OCI-LY7 (cell line): ENCODE measurements at regions not wholly inside any gene's neighbourhood (a gene's known extent, or its start where the extent isn't known, plus 50 kb on each side); places are given as distances from the start of the nearest gene placed in this dataset.

Experiments used
- EZH2phosphoT487 ChIP-seq: fragments of 200-600 bp; sonication (generic); IDR thresholded peaks from 2 replicates; pipeline ENCODE4 v1.6.1; 2018; ENCODE audit warnings: low read depth, borderline replicate concordance, mild to moderate bottlenecking, mixed run types, antibody characterized with exemption, low read length, moderate library complexity, mixed read lengths
- TF ChIP-seq, protein P1 (sequence below): fragments of 200-600 bp; sonication (generic); conservative IDR thresholded peaks from 2 replicates; pipeline ENCODE4 v1.5.1; 2014; ENCODE audit warnings: mild to moderate bottlenecking, antibody characterized with exemption, low read length, moderate library complexity, mixed read lengths

DNA sequence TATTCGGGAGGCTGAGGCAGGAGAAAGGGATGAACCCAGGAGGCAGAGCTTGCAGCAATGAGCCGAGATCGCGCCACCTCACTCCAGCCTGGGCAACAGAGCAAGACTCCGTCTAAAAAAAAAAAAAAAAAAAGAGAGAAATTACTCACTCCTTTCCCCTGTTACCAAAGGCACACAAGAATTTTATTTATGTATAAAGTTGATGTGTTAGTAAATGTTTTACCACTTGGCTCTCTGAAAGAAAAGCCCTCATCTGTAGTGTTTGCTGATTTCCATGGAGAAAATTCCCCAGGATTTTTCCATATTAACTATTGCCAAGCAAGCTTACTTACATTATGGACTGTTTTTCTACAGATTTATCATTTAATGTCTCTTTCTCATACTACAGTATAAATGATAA lies 142.1 kb upstream of the PABPC4L start:
- TF ChIP-seq, protein P1, sequence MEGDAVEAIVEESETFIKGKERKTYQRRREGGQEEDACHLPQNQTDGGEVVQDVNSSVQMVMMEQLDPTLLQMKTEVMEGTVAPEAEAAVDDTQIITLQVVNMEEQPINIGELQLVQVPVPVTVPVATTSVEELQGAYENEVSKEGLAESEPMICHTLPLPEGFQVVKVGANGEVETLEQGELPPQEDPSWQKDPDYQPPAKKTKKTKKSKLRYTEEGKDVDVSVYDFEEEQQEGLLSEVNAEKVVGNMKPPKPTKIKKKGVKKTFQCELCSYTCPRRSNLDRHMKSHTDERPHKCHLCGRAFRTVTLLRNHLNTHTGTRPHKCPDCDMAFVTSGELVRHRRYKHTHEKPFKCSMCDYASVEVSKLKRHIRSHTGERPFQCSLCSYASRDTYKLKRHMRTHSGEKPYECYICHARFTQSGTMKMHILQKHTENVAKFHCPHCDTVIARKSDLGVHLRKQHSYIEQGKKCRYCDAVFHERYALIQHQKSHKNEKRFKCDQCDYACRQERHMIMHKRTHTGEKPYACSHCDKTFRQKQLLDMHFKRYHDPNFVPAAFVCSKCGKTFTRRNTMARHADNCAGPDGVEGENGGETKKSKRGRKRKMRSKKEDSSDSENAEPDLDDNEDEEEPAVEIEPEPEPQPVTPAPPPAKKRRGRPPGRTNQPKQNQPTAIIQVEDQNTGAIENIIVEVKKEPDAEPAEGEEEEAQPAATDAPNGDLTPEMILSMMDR, result no peak
- no peak for TF ChIP-seq EZH2phosphoT487
